ENCODE measurements at regions not wholly inside any gene's neighbourhood (a gene's known extent, or its start where the extent isn't known, plus 50 kb on each side); places are given as distances from the start of the nearest gene placed in this dataset.

DNA sequence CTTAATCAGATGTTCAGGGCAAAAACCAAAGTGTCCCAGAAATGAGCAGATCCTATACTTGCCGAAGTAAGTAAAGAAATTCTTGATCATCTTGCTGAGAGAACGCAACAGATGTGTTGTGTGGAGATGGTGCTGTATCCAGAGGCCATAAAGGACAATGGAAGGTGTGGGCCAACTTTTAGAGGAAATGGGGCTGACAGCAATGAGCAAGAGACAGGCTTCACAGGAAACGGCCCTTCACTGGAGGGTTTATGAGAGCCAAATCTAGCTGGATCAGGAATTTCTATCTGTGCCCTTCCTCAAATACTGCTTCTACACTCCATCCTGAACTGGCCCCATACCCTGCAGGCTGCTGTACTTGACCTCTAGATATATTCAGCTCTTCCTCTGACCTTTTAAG, 583.9 kb upstream of the DIPK2B start:
- DNase-seq (ENCODE audit: low read depth in 1 of 2, low spot score in 1 of 2) = no peak
- in situ Hi-C loops (cut with HindIII; ENCODE audit: low pct_unique_long_range_greater_than_20kb, low sequenced_read_pairs) = no loop called here
- no peak for TF ChIP-seq JUND (IDR thresholded peaks at IDR 0.05; ENCODE audit: low read depth)

DNA sequence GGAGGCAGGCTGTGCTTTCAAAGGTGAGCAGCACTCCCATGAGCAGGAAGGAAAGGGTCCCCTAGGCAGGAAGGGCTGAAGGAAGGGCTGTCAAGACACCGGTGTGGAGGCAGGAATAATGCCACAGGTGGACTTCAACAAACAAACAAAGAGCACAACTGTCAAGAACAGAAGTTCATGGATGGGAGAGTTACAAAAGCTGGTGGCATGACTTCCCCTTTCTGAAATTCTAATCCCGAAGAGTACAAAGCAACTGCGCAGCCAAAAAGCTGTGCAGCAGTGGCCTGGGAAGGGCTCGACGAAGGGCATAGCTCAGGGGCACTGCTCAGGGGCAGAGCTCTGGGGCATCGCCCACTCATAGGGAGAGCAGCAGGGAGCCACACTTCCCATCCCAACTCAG, 582.3 kb upstream of the DIPK2B start:
- in situ Hi-C loops (cut with HindIII; ENCODE audit: low pct_unique_long_range_greater_than_20kb, low sequenced_read_pairs) = no loop called here
- no peak for TF ChIP-seq JUND (IDR thresholded peaks at IDR 0.05; ENCODE audit: low read depth)
- DNase-seq (ENCODE audit: low read depth in 1 of 2, low spot score in 1 of 2) = no peak

DNA sequence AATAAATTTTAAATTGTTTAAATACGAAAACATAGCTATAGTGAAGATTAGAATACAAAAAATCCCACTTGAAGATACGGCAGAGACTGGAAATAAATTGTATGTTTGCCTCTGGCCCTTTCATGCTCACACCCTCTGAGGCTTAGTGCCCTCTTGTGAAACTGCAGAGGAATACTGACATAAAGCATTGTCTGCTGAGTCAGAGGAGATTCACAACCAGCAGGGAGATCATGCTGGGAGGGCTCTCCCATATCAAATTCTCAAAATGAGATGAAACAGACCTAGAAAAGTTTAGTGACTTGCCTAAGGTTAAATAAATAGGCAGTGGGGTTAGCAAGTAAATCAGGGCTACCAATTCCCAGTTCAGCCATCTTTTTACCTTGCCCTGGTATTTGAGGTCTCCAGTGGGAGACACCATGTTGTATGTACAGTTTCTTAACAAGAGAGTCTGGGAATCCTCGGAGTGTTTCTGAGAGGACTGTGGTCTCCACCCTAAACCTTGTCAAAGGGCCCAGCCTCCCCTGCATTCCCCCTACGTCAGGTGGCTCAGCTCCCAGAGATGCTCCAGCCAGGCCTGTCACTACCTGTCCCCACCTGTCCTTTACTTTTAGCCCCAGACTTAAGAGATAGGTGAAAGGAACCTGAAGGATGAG, 581.4 kb upstream of the DIPK2B start:
- TF ChIP-seq JUND (IDR thresholded peaks at IDR 0.05; ENCODE audit: low read depth) = no peak
- in situ Hi-C loops (cut with HindIII; ENCODE audit: low pct_unique_long_range_greater_than_20kb, low sequenced_read_pairs) = no loop called here
- peak in 1 of 2 experiments; percentile 27 for DNase-seq (ENCODE audit: low read depth in 1 of 2, low spot score in 1 of 2)

DNA sequence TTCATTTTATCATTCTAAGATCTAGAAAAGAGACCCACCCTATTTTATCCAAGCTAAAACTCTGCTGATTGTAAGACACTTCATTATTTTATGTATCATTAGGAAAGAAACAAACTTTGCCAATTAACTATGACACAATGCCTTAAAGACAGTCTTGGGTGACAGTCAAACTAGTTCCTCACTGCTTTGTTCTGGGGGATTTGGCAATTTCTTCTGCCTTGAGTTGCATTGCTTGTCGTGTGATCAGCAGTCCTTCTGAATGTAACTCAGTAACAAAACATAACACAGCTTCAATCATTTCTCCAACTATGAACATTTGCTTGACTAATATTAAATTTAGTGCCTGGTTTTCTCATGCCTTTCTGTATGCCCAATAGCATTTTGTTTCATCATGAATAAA, 577.9 kb upstream of the DIPK2B start:
- no peak for TF ChIP-seq JUND (IDR thresholded peaks at IDR 0.05; ENCODE audit: low read depth)
- no peak for DNase-seq (ENCODE audit: low read depth in 1 of 2, low spot score in 1 of 2)
- in situ Hi-C loops (cut with HindIII; ENCODE audit: low pct_unique_long_range_greater_than_20kb, low sequenced_read_pairs) = no loop called here

DNA sequence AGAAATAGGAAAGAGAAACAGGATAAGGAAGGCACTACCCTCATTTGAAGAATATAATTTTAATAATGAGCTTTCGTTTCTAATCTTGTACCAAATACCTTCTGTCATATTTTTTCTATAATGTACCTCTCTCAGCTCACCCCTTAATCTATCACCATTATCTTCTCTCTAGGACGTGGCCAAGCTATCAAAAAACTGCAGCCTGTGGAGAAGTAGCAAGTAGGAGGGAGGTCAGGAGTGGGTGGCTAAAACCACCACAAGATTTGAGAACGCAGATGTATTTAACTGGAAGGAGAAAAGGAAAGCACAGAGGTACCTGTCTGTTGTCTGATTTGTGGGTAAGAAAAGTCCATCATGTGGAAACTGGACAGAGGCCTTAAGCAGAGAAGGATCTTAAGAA, 576.7 kb upstream of the DIPK2B start:
- TF ChIP-seq JUND (IDR thresholded peaks at IDR 0.05; ENCODE audit: low read depth) = no peak
- in situ Hi-C loops (cut with HindIII; ENCODE audit: low pct_unique_long_range_greater_than_20kb, low sequenced_read_pairs) = no loop called here
- no peak for DNase-seq (ENCODE audit: low read depth in 1 of 2, low spot score in 1 of 2)

DNA sequence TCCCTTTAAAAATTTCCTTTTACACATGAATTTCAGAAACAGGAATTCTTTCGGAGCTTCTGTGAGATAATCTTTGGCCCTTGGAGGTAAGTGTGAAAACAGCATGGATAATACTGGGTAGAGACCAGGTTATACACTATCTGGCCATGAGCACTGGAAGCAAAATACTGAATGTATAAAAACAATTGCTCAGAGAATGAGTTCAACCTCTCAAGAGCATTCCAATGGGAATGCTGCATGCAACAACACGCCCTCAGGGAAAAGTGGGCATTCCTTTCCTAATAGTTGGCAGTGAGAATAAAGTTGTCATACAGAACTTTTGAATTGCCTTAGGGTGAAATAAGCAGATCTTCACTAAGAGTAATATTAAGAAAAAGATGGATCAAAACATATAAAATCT, 574.8 kb upstream of the DIPK2B start:
- TF ChIP-seq JUND (IDR thresholded peaks at IDR 0.05; ENCODE audit: low read depth) = no peak
- peak in 1 of 2 experiments; percentile 54 for DNase-seq (ENCODE audit: low read depth in 1 of 2, low spot score in 1 of 2)
- in situ Hi-C loops (cut with HindIII; ENCODE audit: low pct_unique_long_range_greater_than_20kb, low sequenced_read_pairs) = no loop called here

DNA sequence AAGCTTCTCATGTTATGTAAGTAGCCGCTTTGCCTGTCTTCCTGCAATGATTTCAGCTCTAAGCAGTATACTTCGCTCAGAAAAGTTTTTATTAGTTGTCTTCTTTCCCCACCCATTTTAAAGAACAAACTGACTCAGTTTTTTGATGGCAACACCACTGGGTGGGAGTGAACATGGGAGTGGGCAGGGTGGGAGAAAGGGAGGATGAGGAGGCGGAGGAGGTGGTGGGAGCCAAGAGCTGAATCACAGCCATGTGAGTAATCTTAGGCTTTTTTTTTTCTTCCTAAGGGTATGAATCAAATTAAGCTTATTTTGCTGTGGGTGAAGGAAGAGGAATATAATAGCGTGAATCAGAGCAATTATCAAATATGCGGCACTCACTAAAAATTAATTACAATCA, 574.3 kb upstream of the DIPK2B start:
- no peak for TF ChIP-seq JUND (IDR thresholded peaks at IDR 0.05; ENCODE audit: low read depth)
- in situ Hi-C loops (cut with HindIII; ENCODE audit: low pct_unique_long_range_greater_than_20kb, low sequenced_read_pairs) = no loop called here
- DNase-seq (ENCODE audit: low read depth in 1 of 2, low spot score in 1 of 2) = no peak

DNA sequence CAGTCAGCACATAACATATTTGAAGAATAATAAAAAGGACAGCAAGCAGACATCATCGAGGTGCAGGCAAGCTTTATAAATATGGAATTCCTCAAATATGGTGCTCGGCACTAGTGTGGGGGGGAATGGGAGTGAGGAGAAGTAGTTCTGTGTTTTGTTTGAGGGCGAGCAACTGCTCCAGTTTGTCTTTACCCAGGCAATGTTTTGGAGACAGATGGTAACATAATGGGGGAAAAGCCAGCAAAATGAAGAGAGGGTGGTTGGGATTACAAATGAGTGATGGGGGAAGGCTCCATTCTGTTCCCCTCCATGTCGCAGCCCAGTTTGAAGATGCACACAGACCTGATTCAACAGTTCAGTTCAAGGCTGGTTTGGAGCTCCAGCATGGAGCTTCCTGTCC, 572.9 kb upstream of the DIPK2B start:
- no peak for TF ChIP-seq JUND (IDR thresholded peaks at IDR 0.05; ENCODE audit: low read depth)
- no peak for DNase-seq (ENCODE audit: low read depth in 1 of 2, low spot score in 1 of 2)
- in situ Hi-C loops (cut with HindIII; ENCODE audit: low pct_unique_long_range_greater_than_20kb, low sequenced_read_pairs) = no loop called here

DNA sequence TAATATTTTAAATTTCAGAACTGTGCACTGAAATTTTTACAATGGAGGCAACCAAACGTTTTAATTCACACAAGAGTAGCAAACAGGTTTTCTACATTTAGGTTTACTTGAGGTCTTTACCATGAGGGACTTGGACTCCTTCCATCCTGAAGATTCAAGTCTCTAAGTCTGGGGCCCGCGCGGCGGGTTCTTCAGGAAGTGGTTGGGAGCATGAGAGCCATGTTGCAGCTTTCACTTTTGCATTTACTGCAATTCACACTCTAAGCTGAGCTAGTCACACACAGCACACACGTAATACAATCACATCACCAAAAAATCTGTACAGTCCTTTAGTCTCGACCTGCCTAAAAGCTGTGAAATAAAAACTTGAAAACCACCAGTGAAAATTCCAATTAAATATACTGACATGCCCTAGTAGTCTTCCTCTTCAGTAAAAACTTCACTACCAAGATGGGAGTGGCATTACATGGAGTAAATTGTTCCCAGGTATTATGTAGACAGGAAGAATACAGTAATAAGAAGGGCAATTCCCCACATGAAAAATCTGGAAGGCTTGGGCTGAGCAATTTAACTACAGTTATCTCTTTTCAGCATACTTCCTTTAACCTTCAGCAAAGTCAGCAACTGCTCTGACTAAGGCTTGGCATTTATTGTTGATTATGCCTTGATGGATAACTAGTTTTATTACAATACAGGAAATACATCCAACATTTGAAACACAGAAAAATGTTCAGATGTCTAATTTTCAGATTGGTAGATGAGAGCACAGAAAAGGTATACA, 571.1 kb upstream of the DIPK2B start:
- no peak for TF ChIP-seq JUND (IDR thresholded peaks at IDR 0.05; ENCODE audit: low read depth)
- DNase-seq (ENCODE audit: low read depth in 1 of 2, low spot score in 1 of 2) = no peak
- in situ Hi-C loops (cut with HindIII; ENCODE audit: low pct_unique_long_range_greater_than_20kb, low sequenced_read_pairs) = no loop called here

DNA sequence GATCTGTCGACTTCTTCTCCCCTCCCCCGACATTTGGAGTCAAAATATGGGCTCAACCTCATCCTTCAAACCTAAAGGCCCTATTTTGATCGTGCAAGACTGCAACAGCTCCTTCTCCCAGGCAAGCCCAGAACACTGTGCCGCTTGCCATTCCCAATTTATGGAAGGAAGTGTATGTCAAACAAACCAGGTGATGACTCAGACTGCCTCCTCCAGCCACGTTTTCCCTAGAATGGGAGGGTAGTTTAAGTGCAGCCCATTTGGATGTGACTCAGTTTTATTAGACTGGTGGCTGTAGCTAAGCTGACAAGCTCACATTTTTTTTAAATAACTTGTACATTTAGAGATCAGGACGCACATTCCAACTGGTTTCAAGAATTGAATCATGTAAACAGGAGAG, 570.4 kb upstream of the DIPK2B start:
- in situ Hi-C loops (cut with HindIII; ENCODE audit: low pct_unique_long_range_greater_than_20kb, low sequenced_read_pairs) = no loop called here
- no peak for DNase-seq (ENCODE audit: low read depth in 1 of 2, low spot score in 1 of 2)
- TF ChIP-seq JUND (IDR thresholded peaks at IDR 0.05; ENCODE audit: low read depth) = no peak

DNA sequence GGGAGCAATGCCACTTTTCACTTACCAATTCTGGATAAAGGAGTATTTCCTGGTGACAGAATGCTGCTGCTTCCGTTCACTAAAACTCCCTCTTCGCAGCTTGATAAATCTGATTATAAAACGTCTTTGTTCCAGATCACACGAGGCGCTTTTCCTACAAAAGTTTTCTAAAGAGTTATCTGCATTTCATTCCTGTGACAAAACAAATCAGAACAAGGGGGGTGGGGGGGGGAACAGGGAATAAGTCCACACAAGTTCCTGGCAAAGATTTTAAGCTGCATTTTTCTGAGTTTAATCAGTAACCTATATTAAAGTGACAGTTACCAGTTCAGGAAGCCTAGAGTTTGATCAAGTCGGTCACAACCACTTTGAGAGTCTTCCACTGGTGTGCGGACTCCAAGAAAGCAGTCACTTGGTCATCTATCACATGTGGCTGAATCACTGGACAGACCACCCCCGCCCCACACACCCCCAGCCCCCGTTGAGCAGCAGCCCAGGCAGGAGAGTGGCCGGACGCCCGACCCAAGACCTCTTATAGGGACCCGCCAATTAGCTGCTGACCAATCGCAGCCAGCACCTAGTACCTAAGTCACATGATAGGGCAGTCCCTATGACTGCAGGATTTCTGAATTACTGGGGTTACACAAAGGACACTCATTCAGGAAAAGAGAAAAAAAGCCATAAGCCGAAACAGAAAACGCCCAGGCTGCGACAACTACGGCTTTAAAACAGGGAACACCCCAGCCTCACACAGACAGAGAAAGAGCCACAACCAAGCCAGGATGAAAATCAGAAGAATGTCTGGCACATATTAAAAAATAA, 569.3 kb upstream of the DIPK2B start:
- DNase-seq (ENCODE audit: low read depth in 1 of 2, low spot score in 1 of 2) = no peak
- in situ Hi-C loops (cut with HindIII; ENCODE audit: low pct_unique_long_range_greater_than_20kb, low sequenced_read_pairs) = no loop called here
- TF ChIP-seq JUND (IDR thresholded peaks at IDR 0.05; ENCODE audit: low read depth) = no peak

DNA sequence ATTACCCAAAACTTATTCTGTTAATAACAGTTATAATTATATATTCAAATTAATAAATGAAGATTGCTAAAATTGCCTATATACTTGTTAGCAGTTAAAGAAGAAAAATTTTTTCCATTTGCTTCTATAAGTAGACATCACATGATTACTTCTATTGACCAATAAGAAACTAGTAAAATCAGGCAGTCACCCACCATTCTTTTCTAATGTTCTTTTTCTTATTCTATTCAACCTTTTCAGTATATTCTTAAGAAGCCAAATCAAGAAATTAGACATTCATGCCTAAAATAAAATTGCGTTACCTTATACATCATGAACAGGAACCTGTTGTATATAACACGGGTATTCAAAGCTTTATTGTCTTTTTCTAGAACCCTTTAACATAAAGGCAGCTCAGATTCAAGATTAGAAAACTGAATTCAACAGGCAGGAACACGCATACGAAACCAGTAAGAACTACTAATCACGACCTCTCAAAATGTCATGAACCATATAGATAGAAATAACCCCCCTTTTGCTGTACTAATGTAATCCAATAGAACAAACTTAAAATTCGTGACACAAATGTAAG, 568.1 kb upstream of the DIPK2B start:
- no peak for DNase-seq (ENCODE audit: low read depth in 1 of 2, low spot score in 1 of 2)
- TF ChIP-seq JUND (IDR thresholded peaks at IDR 0.05; ENCODE audit: low read depth) = no peak
- in situ Hi-C loops (cut with HindIII; ENCODE audit: low pct_unique_long_range_greater_than_20kb, low sequenced_read_pairs) = no loop called here
